GM23338 (cell line): ENCODE measurements at regions not wholly inside any gene's neighbourhood (a gene's known extent, or its start where the extent isn't known, plus 50 kb on each side); places are given as distances from the start of the nearest gene placed in this dataset.

Source experiments
- ATAC-seq: fragments of 200-7000 bp; cut with Tn5 transposase; 3 replicates; pipeline ENCODE4 v1.9.1; 2020
- DNase-seq: peaks from one replicate; pipeline ENCODE4 v3.0.0-alpha.2; 2015; ENCODE audit warnings: low spot score
- H2AFZ ChIP-seq: fragments of 200-600 bp; sonication (generic); 2 replicates; pipeline ENCODE4 v1.8.0; 2016; ENCODE audit warnings: antibody characterized with exemption, mild to moderate bottlenecking, moderate library complexity
- H3F3A ChIP-seq: fragments of 200-600 bp; sonication (generic); replicated peaks from 2 replicates; pipeline ENCODE4 v1.8.0; 2017; ENCODE audit warnings: antibody characterized with exemption, mixed run types, low read depth
- H3K27ac ChIP-seq: fragments of 200-600 bp; sonication (generic); 2 replicates; pipeline ENCODE4 v1.6.1; 2016; ENCODE audit warnings: low read depth
- H3K27me3 ChIP-seq: fragments of 200-600 bp; sonication (generic); 2 replicates; pipeline ENCODE4 v1.8.0; 2016; ENCODE audit warnings: mild to moderate bottlenecking, mixed run types, moderate library complexity; ENCODE audit not compliant: insufficient read depth
- H3K36me3 ChIP-seq: fragments of 200-600 bp; sonication (generic); 2 replicates; pipeline ENCODE4 v1.8.0; 2016; ENCODE audit warnings: mild to moderate bottlenecking; ENCODE audit not compliant: insufficient read depth
- H3K4me1 ChIP-seq: fragments of 200-600 bp; sonication (generic); 2 replicates; pipeline ENCODE4 v1.8.0; 2016; ENCODE audit warnings: mild to moderate bottlenecking, moderate library complexity; ENCODE audit not compliant: insufficient read depth
- H3K4me2 ChIP-seq: fragments of 200-600 bp; sonication (generic); 2 replicates; pipeline ENCODE4 v1.7.1; 2017; ENCODE audit warnings: mixed run types
- H3K4me3 ChIP-seq: fragments of 200-600 bp; sonication (generic); 2 replicates; pipeline ENCODE4 v1.6.1; 2016; ENCODE audit warnings: mixed run types
- H3K79me2 ChIP-seq: fragments of 200-600 bp; sonication (generic); replicated peaks from 2 replicates; pipeline ENCODE4 v1.8.0; 2017; ENCODE audit warnings: mild to moderate bottlenecking; ENCODE audit not compliant: insufficient read depth
- H3K9me2 ChIP-seq: fragments of 200-600 bp; sonication (generic); 2 replicates; pipeline ENCODE4 v1.8.0; 2017; ENCODE audit not compliant: insufficient read depth
- H4K20me1 ChIP-seq: fragments of 200-600 bp; sonication (generic); replicated peaks from 2 replicates; pipeline ENCODE4 v1.8.0; 2017; ENCODE audit warnings: mild to moderate bottlenecking; ENCODE audit not compliant: insufficient read depth
- H3K27ac Mint-ChIP-seq: 2 replicates; pipeline ENCODE4 v1.8.0; 2020; ENCODE audit warnings: inconsistent platforms, mild to moderate bottlenecking, moderate library complexity, mixed read lengths
- H3K27me3 Mint-ChIP-seq: 3 replicates; pipeline ENCODE4 v1.8.0; 2022; ENCODE audit warnings: low read depth, mild to moderate bottlenecking, moderate library complexity, mixed read lengths, inconsistent platforms; ENCODE audit not compliant: insufficient read depth, poor library complexity
- H3K36me3 Mint-ChIP-seq: 3 replicates; pipeline ENCODE4 v1.8.0; 2021; ENCODE audit warnings: low read depth, mild to moderate bottlenecking, inconsistent platforms, moderate library complexity, mixed read lengths
- H3K4me1 Mint-ChIP-seq: 3 replicates; pipeline ENCODE4 v1.8.0; 2020; ENCODE audit warnings: mild to moderate bottlenecking, inconsistent platforms, mixed read lengths
- H3K4me3 Mint-ChIP-seq: 3 replicates; pipeline ENCODE4 v1.8.0; 2021; ENCODE audit warnings: moderate library complexity, mild to moderate bottlenecking, inconsistent platforms, mixed read lengths
- H3K9me3 Mint-ChIP-seq: 3 replicates; pipeline ENCODE4 v1.8.0; 2020; ENCODE audit warnings: moderate library complexity, mild to moderate bottlenecking, inconsistent platforms, mixed read lengths
- CREB1 ChIP-seq: fragments of 250-450 bp; sonication (Bioruptor Pico); IDR thresholded peaks from 2 replicates; pipeline ENCODE4 v1.5.0; 2020; ENCODE audit warnings: low read depth, mild to moderate bottlenecking, moderate library complexity
- STAT1 ChIP-seq: IDR thresholded peaks from one replicate; pipeline ENCODE4 v1.6.1; 2016; ENCODE audit warnings: antibody characterized with exemption; ENCODE audit not compliant: unreplicated experiment
- ZNF114 ChIP-seq: fragments of 250-450 bp; sonication (Bioruptor Pico); IDR thresholded peaks from 2 replicates; pipeline ENCODE4 v1.5.0; 2020; ENCODE audit warnings: mild to moderate bottlenecking, moderate library complexity
- TF ChIP-seq, protein P1 (sequence below): fragments of 250-450 bp; sonication (Bioruptor Pico); IDR thresholded peaks from 2 replicates; pipeline ENCODE4 v1.5.0; 2020; ENCODE audit warnings: mild to moderate bottlenecking, moderate library complexity
- TF ChIP-seq, protein P2 (sequence below): IDR thresholded peaks from one replicate; pipeline ENCODE4 v1.6.1; 2018; ENCODE audit warnings: antibody characterized with exemption; ENCODE audit not compliant: unreplicated experiment

DNA sequence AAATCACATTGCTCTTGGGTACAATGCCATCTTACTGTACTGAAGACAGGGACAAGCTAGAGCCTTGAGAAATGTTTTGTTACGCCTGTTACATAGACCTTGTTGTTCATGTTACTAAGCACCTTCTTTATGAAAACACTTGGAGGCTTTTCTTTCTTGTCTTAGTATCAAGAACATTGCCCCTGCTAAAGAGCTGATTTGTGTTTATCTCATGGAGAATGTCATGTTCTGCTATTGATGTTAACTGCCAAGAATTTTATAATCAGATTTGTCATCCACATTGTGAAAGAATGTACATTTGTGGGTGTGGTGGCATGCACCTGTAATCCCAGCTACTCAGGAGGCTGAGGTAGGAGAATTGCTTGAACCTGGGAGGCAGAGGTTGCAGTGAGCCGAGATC, 431.3 kb upstream of the MDFIC2 start (continued):
- TF ChIP-seq, protein P1, sequence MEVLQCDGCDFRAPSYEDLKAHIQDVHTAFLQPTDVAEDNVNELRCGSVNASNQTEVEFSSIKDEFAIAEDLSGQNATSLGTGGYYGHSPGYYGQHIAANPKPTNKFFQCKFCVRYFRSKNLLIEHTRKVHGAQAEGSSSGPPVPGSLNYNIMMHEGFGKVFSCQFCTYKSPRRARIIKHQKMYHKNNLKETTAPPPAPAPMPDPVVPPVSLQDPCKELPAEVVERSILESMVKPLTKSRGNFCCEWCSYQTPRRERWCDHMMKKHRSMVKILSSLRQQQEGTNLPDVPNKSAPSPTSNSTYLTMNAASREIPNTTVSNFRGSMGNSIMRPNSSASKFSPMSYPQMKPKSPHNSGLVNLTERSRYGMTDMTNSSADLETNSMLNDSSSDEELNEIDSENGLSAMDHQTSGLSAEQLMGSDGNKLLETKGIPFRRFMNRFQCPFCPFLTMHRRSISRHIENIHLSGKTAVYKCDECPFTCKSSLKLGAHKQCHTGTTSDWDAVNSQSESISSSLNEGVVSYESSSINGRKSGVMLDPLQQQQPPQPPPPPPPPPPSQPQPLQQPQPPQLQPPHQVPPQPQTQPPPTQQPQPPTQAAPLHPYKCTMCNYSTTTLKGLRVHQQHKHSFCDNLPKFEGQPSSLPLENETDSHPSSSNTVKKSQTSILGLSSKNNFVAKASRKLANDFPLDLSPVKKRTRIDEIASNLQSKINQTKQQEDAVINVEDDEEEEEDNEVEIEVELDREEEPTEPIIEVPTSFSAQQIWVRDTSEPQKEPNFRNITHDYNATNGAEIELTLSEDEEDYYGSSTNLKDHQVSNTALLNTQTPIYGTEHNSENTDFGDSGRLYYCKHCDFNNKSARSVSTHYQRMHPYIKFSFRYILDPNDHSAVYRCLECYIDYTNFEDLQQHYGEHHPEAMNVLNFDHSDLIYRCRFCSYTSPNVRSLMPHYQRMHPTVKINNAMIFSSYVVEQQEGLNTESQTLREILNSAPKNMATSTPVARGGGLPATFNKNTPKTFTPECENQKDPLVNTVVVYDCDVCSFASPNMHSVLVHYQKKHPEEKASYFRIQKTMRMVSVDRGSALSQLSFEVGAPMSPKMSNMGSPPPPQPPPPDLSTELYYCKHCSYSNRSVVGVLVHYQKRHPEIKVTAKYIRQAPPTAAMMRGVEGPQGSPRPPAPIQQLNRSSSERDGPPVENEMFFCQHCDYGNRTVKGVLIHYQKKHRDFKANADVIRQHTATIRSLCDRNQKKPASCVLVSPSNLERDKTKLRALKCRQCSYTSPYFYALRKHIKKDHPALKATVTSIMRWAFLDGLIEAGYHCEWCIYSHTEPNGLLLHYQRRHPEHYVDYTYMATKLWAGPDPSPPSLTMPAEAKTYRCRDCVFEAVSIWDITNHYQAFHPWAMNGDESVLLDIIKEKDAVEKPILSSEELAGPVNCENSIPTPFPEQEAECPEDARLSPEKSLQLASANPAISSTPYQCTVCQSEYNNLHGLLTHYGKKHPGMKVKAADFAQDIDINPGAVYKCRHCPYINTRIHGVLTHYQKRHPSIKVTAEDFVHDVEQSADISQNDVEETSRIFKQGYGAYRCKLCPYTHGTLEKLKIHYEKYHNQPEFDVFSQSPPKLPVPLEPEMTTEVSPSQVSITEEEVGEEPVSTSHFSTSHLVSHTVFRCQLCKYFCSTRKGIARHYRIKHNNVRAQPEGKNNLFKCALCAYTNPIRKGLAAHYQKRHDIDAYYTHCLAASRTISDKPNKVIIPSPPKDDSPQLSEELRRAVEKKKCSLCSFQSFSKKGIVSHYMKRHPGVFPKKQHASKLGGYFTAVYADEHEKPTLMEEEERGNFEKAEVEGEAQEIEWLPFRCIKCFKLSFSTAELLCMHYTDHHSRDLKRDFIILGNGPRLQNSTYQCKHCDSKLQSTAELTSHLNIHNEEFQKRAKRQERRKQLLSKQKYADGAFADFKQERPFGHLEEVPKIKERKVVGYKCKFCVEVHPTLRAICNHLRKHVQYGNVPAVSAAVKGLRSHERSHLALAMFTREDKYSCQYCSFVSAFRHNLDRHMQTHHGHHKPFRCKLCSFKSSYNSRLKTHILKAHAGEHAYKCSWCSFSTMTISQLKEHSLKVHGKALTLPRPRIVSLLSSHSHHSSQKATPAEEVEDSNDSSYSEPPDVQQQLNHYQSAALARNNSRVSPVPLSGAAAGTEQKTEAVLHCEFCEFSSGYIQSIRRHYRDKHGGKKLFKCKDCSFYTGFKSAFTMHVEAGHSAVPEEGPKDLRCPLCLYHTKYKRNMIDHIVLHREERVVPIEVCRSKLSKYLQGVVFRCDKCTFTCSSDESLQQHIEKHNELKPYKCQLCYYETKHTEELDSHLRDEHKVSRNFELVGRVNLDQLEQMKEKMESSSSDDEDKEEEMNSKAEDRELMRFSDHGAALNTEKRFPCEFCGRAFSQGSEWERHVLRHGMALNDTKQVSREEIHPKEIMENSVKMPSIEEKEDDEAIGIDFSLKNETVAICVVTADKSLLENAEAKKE (CRISPR knock-in tag) = no peak
- TF ChIP-seq STAT1 (no peak), ZNF114 (CRISPR knock-in tag) (no peak)

DNA sequence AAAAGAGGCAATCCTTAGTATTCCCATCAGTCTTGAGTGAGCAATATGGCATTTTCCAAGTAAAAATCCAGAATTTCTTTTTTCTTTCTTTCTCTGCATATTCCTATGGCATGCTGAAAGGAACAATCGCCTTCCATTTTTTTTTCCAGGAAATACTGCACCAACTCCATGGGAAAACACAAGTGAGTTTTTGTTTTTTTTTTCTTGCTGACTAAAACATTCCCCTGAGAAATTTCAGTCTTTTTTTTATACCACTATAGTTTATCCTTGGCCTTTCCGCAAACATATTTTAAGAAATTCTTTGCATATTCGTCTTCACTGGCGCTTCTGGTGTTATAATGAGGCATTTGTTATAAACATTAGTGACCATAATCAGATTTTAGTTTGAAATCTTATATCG, 429.6 kb upstream of the MDFIC2 start:
- ATAC-seq = no peak

More for the DNA sequence above, 429.6 kb upstream of the MDFIC2 start:
- Histone ChIP-seq H3K4me3 (no peak overlapping the region), H4K20me1 (no peaks in the 10 kb centered on the region), H3F3A (no peaks in the 10 kb centered on the region), H3K36me3 (no peaks in the 10 kb centered on the region), H3K27ac (no peak overlapping the region), H3K4me1 (no peaks in the 10 kb centered on the region), H3K4me2 (no peak overlapping the region), H2AFZ (no peak overlapping the region), H3K79me2 (no peaks in the 10 kb centered on the region), H3K9me2 (0 out of 2 replicates have a peak, but pooled peaks cover under 1% of the 10 kb centered on the region), H3K27me3 (no peaks in the 10 kb centered on the region)
- DNase-seq = no peak
- H3K9me3 Mint-ChIP-seq = no peaks in the 10 kb centered on the region
- no peak overlapping the region for H3K4me3 Mint-ChIP-seq
- H3K27me3 Mint-ChIP-seq = no peaks in the 10 kb centered on the region
- H3K4me1 Mint-ChIP-seq = peaks cover 12% of the 10 kb centered on the region
- no peaks in the 10 kb centered on the region for H3K36me3 Mint-ChIP-seq
- no peak for TF ChIP-seq ZNF114 (CRISPR knock-in tag)
- no peak for TF ChIP-seq STAT1
- TF ChIP-seq, protein P1 (CRISPR knock-in tag) = no peak
- no peak for TF ChIP-seq CREB1 (CRISPR knock-in tag)
- TF ChIP-seq, protein P2, sequence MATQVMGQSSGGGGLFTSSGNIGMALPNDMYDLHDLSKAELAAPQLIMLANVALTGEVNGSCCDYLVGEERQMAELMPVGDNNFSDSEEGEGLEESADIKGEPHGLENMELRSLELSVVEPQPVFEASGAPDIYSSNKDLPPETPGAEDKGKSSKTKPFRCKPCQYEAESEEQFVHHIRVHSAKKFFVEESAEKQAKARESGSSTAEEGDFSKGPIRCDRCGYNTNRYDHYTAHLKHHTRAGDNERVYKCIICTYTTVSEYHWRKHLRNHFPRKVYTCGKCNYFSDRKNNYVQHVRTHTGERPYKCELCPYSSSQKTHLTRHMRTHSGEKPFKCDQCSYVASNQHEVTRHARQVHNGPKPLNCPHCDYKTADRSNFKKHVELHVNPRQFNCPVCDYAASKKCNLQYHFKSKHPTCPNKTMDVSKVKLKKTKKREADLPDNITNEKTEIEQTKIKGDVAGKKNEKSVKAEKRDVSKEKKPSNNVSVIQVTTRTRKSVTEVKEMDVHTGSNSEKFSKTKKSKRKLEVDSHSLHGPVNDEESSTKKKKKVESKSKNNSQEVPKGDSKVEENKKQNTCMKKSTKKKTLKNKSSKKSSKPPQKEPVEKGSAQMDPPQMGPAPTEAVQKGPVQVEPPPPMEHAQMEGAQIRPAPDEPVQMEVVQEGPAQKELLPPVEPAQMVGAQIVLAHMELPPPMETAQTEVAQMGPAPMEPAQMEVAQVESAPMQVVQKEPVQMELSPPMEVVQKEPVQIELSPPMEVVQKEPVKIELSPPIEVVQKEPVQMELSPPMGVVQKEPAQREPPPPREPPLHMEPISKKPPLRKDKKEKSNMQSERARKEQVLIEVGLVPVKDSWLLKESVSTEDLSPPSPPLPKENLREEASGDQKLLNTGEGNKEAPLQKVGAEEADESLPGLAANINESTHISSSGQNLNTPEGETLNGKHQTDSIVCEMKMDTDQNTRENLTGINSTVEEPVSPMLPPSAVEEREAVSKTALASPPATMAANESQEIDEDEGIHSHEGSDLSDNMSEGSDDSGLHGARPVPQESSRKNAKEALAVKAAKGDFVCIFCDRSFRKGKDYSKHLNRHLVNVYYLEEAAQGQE = no peak
- H3K27ac Mint-ChIP-seq = no peak overlapping the region
